Breast epithelium (tissue), 3 donors: ENCODE measurements at regions not wholly inside any gene's neighbourhood (a gene's known extent, or its start where the extent isn't known, plus 50 kb on each side); places are given as distances from the start of the nearest gene placed in this dataset.

Experiments
- CTCF ChIP-seq, 3 donors: fragments of 450-650 bp; IDR thresholded peaks; one replicate each; pipeline ENCODE4 v1.5.1; 2016 to 2017; ENCODE audit warnings: antibody characterized with exemption in 3 of 3, mild to moderate bottlenecking in 3 of 3, moderate library complexity in 3 of 3
- POLR2A ChIP-seq: fragments of 450-650 bp; IDR thresholded peaks from one replicate; pipeline ENCODE4 v1.6.1; 2016; ENCODE audit warnings: antibody characterized with exemption, mild to moderate bottlenecking, moderate library complexity
- POLR2AphosphoS5 ChIP-seq, 3 donors: sonication (generic); formaldehyde crosslinking; IDR thresholded peaks; one replicate each; pipeline ENCODE4 v1.6.1; 2017; ENCODE audit warnings: antibody characterized with exemption in 3 of 3

GRCh38 chr2:20931346-20931745 lies 108.4 kb upstream of the LDAH start:
- no peak for TF ChIP-seq POLR2A
- no peak for TF ChIP-seq POLR2AphosphoS5 (IDR thresholded peaks at IDR 0.05)
- no peak for TF ChIP-seq CTCF (IDR thresholded peaks at IDR 0.05)
